ENCODE measurements at regions not wholly inside any gene's neighbourhood (a gene's known extent, or its start where the extent isn't known, plus 50 kb on each side); places are given as distances from the start of the nearest gene placed in this dataset.

GRCh38 chr4:12393631-12394262 lies 965.1 kb upstream of the HS3ST1 start:
- TF ChIP-seq CTCF (IDR thresholded peaks at IDR 0.05) (no peak), POLR2AphosphoS5 (IDR thresholded peaks at IDR 0.05) (no peak), POLR2A (IDR thresholded peaks at IDR 0.05) (no peak), EP300 (IDR thresholded peaks at IDR 0.05) (no peak)
